ENCODE measurements at regions not wholly inside any gene's neighbourhood (a gene's known extent, or its start where the extent isn't known, plus 50 kb on each side); places are given as distances from the start of the nearest gene placed in this dataset.

DNA sequence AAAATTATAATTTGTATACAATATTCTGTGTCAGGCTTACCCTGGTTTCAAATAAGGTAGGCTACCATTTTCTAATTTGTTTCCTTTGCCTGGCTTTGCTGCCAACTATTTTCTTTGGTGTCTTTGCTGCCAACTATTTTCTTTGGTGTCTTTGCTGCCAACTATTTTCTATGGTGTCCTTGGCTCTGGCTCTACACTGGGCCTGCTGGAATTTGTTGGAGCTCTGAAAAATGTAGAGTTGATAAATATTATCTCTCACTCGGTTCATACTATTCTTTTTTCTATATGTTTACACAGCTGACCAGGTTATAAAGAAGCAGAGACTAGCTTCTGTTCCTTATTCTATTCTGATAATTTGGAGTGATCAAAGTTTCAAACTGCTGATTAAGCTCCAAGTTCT lies 768.0 kb upstream of the PHF14 start:
- TF ChIP-seq, protein P1, sequence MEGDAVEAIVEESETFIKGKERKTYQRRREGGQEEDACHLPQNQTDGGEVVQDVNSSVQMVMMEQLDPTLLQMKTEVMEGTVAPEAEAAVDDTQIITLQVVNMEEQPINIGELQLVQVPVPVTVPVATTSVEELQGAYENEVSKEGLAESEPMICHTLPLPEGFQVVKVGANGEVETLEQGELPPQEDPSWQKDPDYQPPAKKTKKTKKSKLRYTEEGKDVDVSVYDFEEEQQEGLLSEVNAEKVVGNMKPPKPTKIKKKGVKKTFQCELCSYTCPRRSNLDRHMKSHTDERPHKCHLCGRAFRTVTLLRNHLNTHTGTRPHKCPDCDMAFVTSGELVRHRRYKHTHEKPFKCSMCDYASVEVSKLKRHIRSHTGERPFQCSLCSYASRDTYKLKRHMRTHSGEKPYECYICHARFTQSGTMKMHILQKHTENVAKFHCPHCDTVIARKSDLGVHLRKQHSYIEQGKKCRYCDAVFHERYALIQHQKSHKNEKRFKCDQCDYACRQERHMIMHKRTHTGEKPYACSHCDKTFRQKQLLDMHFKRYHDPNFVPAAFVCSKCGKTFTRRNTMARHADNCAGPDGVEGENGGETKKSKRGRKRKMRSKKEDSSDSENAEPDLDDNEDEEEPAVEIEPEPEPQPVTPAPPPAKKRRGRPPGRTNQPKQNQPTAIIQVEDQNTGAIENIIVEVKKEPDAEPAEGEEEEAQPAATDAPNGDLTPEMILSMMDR (IDR thresholded peaks at IDR 0.05) = no peak
- TF ChIP-seq POLR2A (IDR thresholded peaks at IDR 0.05) = no peak
